ENCODE measurements at regions not wholly inside any gene's neighbourhood (a gene's known extent, or its start where the extent isn't known, plus 50 kb on each side); places are given as distances from the start of the nearest gene placed in this dataset.

GRCh38 chr1:191608367-191608766 is 549.9 kb upstream of the RGS18 start:
- TF ChIP-seq POLR2A (IDR thresholded peaks at IDR 0.05), result no peak
- TF ChIP-seq CTCF (IDR thresholded peaks at IDR 0.05), result no peak
- TF ChIP-seq POLR2AphosphoS5 (IDR thresholded peaks at IDR 0.05; ENCODE audit: insufficient read depth in 1 of 2, low read depth in 1 of 2), result no peak

Data from vagina (tissue), 2 donors.